OCI-LY7 (cell line): ENCODE measurements at regions not wholly inside any gene's neighbourhood (a gene's known extent, or its start where the extent isn't known, plus 50 kb on each side); places are given as distances from the start of the nearest gene placed in this dataset.

Experiments used
- CTCF ChIP-seq: fragments of 200-600 bp; sonication (generic); conservative IDR thresholded peaks from 2 replicates; pipeline ENCODE4 v1.5.1; 2014; ENCODE audit warnings: mild to moderate bottlenecking, antibody characterized with exemption, low read length, moderate library complexity, mixed read lengths
- EZH2phosphoT487 ChIP-seq: fragments of 200-600 bp; sonication (generic); IDR thresholded peaks from 2 replicates; pipeline ENCODE4 v1.6.1; 2018; ENCODE audit warnings: low read depth, borderline replicate concordance, mild to moderate bottlenecking, mixed run types, antibody characterized with exemption, low read length, moderate library complexity, mixed read lengths

- TF ChIP-seq CTCF (no peak), EZH2phosphoT487 (no peak)
Measured at GRCh38 chr7:130950741-130951140, 216.7 kb upstream of the KLF14 start.
